Omental fat pad (tissue), 3 donors: ENCODE measurements at regions not wholly inside any gene's neighbourhood (a gene's known extent, or its start where the extent isn't known, plus 50 kb on each side); places are given as distances from the start of the nearest gene placed in this dataset.

ENCODE experiments used
- ATAC-seq: fragments of 150-250 bp; one replicate; pipeline ENCODE4 v1.9.1; 2016; ENCODE audit warnings: mild to moderate bottlenecking, moderate library complexity; ENCODE audit not compliant: low FRiP score
- DNase-seq: peaks from one replicate; pipeline ENCODE4 v3.0.0-alpha.2; 2019; ENCODE audit warnings: low spot score
- TF ChIP-seq, protein P1 (sequence below), 3 donors: fragments of 450-650 bp; IDR thresholded peaks; one replicate each; pipeline ENCODE4 v1.5.1; 2016 to 2017; ENCODE audit warnings: antibody characterized with exemption in 3 of 3, mild to moderate bottlenecking in 3 of 3, moderate library complexity in 2 of 3

DNA sequence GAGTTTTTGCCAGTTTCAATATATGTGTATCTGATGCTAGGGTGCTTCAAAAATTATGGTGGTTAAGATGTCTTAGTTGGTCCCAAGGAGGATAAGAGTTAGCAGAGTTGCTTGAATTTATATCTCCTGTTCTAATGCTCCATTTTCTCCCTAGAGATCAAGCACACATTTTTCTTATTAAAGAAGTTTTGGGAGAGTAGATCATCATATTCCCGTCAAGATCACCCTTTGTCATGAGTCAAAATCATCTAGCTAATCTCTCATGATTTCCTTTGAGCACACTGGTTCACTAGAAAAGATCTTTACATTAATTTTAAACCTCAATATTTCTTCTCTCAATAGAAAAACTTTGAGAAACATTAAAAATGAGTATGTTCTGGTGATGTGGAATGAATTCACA lies 429.9 kb upstream of the SEMA3A start:
- TF ChIP-seq, protein P1, sequence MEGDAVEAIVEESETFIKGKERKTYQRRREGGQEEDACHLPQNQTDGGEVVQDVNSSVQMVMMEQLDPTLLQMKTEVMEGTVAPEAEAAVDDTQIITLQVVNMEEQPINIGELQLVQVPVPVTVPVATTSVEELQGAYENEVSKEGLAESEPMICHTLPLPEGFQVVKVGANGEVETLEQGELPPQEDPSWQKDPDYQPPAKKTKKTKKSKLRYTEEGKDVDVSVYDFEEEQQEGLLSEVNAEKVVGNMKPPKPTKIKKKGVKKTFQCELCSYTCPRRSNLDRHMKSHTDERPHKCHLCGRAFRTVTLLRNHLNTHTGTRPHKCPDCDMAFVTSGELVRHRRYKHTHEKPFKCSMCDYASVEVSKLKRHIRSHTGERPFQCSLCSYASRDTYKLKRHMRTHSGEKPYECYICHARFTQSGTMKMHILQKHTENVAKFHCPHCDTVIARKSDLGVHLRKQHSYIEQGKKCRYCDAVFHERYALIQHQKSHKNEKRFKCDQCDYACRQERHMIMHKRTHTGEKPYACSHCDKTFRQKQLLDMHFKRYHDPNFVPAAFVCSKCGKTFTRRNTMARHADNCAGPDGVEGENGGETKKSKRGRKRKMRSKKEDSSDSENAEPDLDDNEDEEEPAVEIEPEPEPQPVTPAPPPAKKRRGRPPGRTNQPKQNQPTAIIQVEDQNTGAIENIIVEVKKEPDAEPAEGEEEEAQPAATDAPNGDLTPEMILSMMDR (IDR thresholded peaks at IDR 0.05): no peak
- DNase-seq: no peak
- ATAC-seq: no peak

DNA sequence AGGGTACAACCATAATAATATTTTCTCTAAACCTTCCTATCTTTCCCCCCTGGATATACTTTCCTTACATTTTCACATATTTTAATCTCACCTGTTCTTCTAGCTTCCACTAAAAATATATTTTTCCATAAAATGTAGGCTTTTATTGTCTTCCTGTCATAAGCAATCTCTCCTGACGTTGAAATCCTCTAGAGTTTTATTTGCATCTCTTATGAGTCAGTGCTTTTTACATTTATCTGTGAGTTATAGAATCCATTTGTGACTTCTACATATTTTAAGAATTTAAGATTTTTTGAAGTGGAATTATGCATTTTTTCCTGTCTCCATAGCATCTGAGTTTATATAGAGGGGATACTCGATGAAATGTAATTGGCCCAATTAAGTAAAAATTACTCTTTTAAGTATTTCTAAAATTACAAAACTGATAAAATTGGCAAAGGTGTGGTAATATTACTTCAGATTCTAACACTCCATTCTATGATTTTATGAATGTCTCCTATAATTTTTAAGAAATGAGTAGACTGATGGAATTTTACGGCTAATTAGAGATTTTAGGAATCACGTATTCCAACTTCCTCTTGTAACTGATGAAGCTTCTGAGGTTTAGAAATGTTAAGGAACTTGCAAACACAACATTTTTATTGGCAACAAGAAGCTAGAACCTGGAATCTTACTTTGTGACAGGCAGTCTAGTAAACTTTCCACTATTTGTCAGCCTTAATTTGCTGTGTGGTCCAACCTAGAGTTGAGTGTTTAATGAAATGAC lies 422.9 kb upstream of the SEMA3A start:
- ATAC-seq (no peak), DNase-seq (no peak)
- TF ChIP-seq, protein P1 (IDR thresholded peaks at IDR 0.05): no peak

DNA sequence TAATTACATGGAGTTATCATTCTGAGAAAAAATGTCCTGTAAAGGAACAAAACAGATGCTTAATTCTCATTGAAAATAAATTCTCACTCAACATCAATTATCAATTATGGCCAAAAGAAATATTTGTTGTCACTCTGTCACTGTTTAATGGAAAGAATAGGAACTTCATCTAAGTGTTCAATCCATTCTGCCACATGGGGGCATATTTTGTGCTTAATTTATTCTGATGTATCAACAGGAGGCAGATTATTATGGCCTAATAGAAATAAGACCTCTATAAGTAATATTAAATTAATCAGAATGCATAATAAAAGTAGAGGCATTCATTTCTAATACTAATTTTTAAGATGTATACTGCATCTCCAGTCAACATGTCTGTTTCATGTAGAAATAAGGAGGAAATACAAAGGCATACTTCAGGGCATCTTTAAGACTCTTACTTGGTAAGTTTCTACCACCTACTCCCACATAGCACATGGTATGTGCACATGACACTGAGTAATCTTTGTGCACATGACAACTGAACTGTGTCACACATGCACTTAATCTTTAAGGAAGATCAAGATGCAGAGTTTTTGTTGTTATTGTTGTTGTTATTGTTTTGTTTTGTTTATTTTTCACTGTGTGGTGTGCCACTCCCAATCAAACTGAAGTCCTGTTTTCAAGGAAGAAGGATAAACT lies 420.4 kb upstream of the SEMA3A start:
- no peak for ATAC-seq
- TF ChIP-seq, protein P1 (IDR thresholded peaks at IDR 0.05): no peak
- DNase-seq: no peak

DNA sequence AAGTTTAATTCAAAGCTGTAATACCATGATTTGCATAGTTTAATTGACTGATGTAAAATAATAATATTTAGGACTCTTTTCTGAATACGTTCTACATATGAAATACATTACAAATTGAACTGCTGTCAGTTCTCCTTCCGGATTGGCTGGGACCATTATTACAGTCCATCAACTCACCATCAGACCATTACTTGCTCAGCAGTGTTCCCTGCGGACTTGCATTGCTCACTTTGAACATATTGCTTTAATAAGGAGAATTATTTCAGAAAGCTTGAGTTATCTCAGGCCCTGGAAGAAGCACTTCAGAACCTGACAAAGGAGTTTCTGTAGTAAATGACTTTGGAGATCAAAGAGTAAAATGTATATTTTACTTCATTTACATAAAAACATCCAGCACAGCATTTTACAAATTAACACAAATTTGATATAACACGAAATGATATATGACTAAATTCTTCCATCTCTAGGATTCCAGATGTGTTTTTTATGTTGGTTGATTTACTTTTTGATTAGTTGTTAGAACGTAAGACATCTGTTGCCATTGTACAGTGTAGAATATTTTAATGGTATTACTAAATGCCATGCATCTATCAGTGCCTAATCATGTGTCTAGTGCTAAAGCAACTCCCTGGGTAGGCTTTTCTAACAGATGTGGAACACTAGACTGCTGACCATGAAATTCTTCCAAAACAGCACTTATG lies 418.5 kb upstream of the SEMA3A start:
- no peak for ATAC-seq
- DNase-seq: no peak
- TF ChIP-seq, protein P1 (IDR thresholded peaks at IDR 0.05): no peak

DNA sequence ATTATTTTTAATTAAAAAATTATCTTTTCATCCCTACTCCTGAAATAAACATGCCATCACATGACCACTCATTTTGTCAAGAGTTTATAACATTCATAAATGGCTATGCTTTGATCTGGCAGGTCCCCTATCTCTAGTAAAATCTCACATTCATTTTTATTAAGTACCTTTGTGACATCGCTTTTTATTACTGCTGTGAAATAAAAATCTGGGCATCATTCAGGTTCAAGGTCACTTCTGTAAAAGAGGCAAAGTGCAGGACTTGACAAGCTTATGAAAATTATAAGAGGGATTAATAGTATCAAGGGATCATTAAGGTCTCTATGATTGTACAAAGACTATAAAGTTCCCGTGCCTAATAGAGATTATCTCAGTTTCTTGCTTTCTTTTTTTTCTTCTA lies 416.8 kb upstream of the SEMA3A start:
- TF ChIP-seq, protein P1 (IDR thresholded peaks at IDR 0.05): no peak
- ATAC-seq (no peak), DNase-seq (no peak)

DNA sequence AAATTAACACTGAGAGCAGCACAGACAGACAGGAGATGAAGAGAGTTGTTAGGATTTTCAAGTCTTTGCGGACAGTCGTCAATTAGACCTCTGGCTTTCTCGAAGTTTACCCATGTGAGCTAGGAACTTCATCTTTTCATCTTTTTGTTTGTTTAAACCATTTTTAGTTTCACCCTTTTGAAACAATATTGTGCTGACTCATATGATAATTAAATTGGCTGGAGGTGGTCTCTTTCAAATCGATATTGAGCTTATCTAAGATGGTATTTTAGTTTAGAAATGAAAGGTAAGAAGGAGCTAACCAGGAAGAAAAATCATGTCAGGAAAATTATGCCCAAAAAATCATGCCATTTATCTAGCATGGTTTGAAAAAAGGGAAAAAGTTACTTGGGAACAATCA lies 415.8 kb upstream of the SEMA3A start:
- DNase-seq (no peak), ATAC-seq (no peak)
- TF ChIP-seq, protein P1 (IDR thresholded peaks at IDR 0.05): no peak
